Glomerular endothelial cell (primary cell): ENCODE measurements at regions not wholly inside any gene's neighbourhood (a gene's known extent, or its start where the extent isn't known, plus 50 kb on each side); places are given as distances from the start of the nearest gene placed in this dataset.

Experiments used
- DNase-seq: peaks from one replicate; pipeline ENCODE4 v3.0.0-alpha.2; 2011; ENCODE audit warnings: low read depth, low spot score; ENCODE audit errors: extremely low read depth

GRCh38 chr13:82657471-82657870 is 1224.8 kb downstream of the SLITRK1 start:
- DNase-seq: no peak

DNA sequence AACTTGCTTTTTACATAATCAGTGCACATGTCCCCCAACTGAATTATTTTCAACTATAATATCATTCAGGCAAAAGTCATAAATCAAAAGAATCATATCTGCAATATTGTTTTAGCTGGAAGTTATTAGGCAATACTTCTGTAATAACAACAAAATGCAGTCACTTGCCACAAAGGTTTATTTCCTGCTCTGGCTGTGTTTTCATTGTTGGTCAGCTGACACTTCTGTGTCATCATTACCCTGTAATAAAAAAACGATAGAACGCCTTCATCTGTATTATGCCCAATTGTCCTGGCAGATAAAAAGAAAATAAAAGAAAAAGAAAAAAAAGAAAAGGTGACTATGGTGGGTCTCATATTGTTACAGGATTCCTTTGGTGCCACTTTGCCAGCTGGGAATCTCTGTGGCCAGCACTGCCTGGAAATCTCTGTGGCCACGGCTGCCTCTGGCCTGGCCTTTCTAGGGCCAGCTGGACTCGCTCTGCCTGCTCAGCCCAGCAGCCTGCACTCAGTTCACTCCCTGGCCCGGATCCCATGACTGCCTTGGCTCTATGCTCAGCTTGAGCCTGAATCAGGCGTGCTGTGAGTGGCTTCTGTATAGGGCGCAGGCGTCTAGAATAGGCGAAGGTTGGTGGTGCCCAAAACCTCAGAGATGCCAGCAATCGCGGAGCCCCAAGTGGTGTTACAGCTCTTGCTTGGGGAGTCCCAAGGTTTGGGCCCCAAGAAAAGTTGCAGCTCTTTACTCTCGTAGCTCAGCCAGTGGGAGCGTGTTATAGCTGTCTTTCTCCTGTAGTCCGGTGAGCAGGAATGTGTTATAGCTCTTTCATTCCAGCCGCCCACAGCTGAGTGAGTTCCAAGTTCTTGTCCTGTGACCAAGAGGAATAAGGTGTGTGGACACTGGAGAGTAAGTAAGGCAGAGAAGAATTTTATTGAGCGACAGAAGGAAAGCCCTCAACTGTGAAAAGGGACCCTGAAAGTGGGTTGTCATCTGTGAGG is 1227.1 kb downstream of the SLITRK1 start:
- DNase-seq: no peak

DNA sequence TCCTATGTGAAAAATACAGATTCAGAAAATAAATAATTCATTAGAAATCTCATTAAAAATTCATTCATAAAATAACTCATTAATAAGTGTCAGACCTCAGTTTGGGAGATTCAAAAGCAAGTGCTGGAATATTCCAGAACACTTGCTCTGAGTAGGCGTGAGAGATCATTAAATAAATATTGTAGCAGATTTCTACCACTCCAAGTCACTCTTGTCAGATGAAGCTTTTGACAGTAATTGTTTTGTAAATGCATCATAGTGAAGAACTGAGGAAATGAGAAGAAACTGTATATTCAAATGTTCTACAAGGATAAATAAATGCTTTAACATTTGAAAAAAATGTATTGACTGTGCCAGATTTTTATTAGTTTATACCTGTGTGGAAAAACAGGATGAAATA is 1228.1 kb downstream of the SLITRK1 start:
- DNase-seq: no peak

DNA sequence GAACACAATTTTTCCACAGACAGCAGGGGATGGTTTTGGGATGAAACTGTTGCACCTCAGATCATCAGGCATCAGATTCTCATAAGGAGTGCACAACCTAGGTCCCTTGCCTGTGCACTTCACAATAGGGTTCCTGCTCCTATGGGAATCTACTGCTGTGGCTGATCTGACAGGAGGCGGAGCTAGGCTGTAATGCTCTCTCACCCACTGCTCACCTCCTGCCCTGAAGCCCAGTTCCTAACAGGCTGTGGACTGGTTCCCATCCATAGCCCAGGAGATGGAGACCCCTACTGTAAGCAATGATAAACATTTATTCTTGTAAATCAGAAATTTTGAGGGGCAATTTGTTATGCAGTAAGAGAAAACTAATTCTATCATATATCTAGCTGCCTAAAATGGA is 1234.7 kb downstream of the SLITRK1 start:
- DNase-seq: no peak

- DNase-seq: no peak
Observed at GRCh38 chr13:82636119-82636518, 1246.2 kb downstream of the SLITRK1 start.

DNA sequence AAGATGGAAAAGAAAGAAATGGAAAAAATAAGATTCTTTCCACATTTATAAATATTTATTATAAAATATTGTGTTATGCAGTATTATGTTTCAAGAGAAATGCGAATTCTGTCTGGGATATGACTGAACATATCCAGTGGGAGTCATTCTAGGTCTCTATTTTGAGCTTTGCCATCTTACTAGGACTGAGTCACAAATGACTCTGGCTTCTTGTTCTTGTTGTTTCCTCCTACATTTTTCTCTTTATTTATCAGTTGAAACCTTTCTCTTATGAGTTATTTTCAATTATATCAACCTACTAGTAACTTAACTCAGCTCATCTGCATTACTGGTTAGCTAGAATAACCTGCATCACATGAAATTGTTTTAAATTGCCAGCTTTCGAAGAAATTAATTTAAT is 1247.3 kb downstream of the SLITRK1 start:
- no peak for DNase-seq

GRCh38 chr13:82627183-82627582 is 1255.1 kb downstream of the SLITRK1 start:
- no peak for DNase-seq

DNA sequence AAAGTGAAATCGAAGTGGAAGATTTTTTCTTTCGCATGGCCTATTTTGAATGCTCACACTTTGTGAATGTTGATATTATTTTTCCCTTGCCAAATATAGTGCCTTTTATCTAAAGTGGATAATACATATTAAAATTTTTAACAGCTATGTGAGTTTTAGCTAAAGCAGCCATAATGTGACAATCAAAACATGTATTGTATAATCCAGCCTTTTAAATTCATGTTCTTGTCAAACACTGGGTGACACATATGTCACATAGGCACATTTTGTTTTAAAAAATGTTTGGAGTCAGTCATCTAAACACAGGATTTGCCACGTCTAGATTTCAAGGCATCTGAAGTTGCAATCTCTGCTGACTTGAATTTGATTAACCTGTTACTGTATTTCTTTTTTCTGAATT is 1256.6 kb downstream of the SLITRK1 start:
- no peak for DNase-seq

- no peak for DNase-seq
Observed at GRCh38 chr13:82615043-82615442, 1267.2 kb downstream of the SLITRK1 start.

DNA sequence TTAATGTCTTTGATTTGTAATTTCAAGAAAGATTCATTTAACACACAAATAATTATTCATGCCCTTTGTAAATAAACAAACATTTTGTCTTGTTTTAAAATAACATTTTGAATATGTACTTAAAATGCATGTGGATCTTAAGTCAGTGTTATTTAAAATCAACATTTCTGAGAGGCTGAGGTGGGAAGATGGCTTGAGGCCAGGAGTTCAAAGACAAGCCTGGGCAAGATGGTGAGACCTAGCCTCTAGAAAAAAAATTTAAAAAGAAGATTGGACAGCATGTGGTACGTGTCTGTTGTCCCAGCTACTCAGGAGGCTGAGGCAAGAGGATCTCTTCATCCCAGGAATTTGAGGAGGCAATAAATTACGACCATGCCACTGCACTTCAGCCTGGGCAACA is 1268.2 kb downstream of the SLITRK1 start:
- no peak for DNase-seq

GRCh38 chr13:82606008-82606407 is 1276.3 kb downstream of the SLITRK1 start:
- no peak for DNase-seq

DNA sequence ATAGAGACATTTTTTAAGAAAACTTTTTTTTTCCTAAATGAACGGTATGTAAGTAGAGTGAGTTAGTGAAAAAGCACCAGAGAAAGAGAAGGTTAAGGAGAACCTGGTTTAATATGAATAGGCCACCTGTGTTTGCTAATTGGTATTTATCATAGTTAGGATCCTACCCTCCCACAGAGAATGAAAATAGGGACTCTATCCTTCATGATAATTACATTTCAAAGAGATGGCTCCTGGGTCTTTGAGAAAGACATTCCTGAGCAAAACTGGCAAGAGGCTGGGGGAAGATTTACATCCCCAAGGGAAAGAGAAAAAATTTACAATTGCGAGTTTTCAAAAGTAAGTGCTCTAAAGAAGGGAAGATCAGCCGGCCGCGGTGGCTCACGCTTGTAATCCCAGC is 1284.5 kb downstream of the SLITRK1 start:
- DNase-seq: no peak

GRCh38 chr13:82593239-82593638 is 1289.0 kb downstream of the SLITRK1 start:
- no peak for DNase-seq

GRCh38 chr13:82571653-82572052 is 1310.6 kb downstream of the SLITRK1 start:
- DNase-seq: no peak

DNA sequence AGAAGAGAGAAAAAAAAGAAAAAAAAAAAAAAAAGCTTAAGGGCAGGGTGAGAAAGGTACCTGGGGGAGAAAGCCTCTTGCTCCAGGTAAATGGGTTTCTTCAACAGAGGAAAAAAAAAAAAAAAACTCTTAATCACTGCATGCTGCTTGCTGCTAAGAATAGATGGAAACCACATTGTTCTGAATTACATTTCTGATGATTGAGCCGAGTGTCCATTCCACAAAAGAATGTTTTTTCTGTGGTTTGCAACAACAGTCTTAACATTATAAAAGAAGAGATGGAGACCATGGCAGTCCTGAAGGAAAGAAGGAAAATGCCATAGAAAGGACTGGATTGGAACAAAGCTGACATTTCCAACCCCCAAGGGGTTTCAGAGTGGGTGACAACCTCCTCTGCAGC is 1312.7 kb downstream of the SLITRK1 start:
- no peak for DNase-seq

- no peak for DNase-seq
Observed at GRCh38 chr13:82566864-82567263, 1315.4 kb downstream of the SLITRK1 start.

DNA sequence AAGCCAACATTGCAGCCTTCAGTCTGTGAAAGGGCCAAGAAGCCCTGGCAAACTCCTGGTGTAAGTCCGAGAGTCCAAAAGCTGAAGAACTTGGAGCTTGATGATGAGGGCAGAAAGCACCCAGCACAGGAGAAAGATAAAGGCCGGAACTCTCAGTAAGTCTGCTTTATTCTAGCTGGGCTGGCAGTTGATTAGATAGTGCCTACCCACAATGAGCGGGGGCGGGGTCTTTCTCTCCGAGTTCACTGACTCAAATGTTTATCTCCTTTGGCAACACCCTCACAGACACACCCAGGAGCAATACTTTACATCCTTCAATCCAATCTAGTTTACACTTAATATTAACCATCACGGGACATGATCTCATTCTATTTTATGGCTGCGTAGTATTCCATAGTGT is 1317.1 kb downstream of the SLITRK1 start:
- no peak for DNase-seq

DNA sequence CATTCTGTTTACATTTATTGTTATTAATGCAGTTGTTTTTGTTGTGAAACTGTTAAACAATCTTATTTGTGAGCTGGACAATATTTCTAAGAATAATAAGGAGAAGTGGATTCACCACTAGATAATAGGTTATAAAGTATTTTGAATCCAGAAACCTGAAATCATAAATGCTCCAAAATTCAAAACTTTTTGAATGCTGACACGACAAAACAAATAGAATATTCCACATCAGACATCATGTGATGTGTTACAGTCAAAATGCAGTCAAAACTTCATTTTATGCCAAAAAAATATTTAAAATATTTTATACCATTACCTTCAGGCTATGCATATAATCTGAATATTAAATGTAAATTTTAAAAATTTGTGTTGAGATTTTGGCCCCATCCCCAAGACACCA is 1321.4 kb downstream of the SLITRK1 start:
- DNase-seq: no peak

- DNase-seq: no peak
Observed at GRCh38 chr13:82522872-82523271, 1359.4 kb downstream of the SLITRK1 start.

GRCh38 chr13:82506805-82507414 is 1375.4 kb downstream of the SLITRK1 start:
- no peak for DNase-seq

- no peak for DNase-seq
Observed at GRCh38 chr13:82501834-82502233, 1380.4 kb downstream of the SLITRK1 start.

GRCh38 chr13:82480415-82480814 is 1401.9 kb downstream of the SLITRK1 start:
- DNase-seq: no peak
